WTC11 (cell line): ENCODE measurements at regions not wholly inside any gene's neighbourhood (a gene's known extent, or its start where the extent isn't known, plus 50 kb on each side); places are given as distances from the start of the nearest gene placed in this dataset.

Experiments used
- CBFB ChIP-seq: sonication (generic); formaldehyde crosslinking; IDR thresholded peaks from 2 replicates; pipeline ENCODE4 v1.8.1; 2022; ENCODE audit warnings: mild to moderate bottlenecking, low read depth, missing genetic modification reagents
- EMX1 ChIP-seq: fragments of 250-450 bp; sonication (Bioruptor Pico); IDR thresholded peaks from 2 replicates; pipeline ENCODE4 v1.8.0; 2021; ENCODE audit warnings: mild to moderate bottlenecking
- ESRRA ChIP-seq: sonication (generic); formaldehyde crosslinking; IDR thresholded peaks from 2 replicates; pipeline ENCODE4 v1.8.1; 2022; ENCODE audit warnings: mild to moderate bottlenecking, missing genetic modification reagents, borderline replicate concordance
- NFE2L1 ChIP-seq: sonication (generic); formaldehyde crosslinking; IDR thresholded peaks from 2 replicates; pipeline ENCODE4 v1.8.1; 2023; ENCODE audit warnings: missing genetic modification reagents
- NFYB ChIP-seq: sonication (generic); formaldehyde crosslinking; conservative IDR thresholded peaks from 2 replicates; pipeline ENCODE4 v1.8.0; 2022; ENCODE audit warnings: low read depth, missing genetic modification reagents
- NR2C2 ChIP-seq: sonication (generic); formaldehyde crosslinking; IDR thresholded peaks from 2 replicates; pipeline ENCODE4 v1.8.0; 2022; ENCODE audit warnings: mild to moderate bottlenecking, missing genetic modification reagents
- TF ChIP-seq, protein P1 (sequence below): fragments of 200-600 bp; IDR thresholded peaks from 2 replicates; pipeline ENCODE4 v1.8.0; 2022; ENCODE audit warnings: antibody characterized with exemption
- TF ChIP-seq, protein P2 (sequence below): sonication (generic); formaldehyde crosslinking; conservative IDR thresholded peaks from 2 replicates; pipeline ENCODE4 v1.8.1; 2022; ENCODE audit warnings: mild to moderate bottlenecking, missing genetic modification reagents
- TF ChIP-seq, protein P3 (sequence below): sonication (generic); formaldehyde crosslinking; IDR thresholded peaks from 2 replicates; pipeline ENCODE4 v1.8.0; 2022; ENCODE audit warnings: mild to moderate bottlenecking, missing genetic modification reagents
- TF ChIP-seq, protein P4 (sequence below): fragments of 250-450 bp; sonication (Bioruptor Pico); IDR thresholded peaks from 2 replicates; pipeline ENCODE4 v1.9.0; 2021; ENCODE audit warnings: mild to moderate bottlenecking, borderline replicate concordance
- TF ChIP-seq, protein P5 (sequence below): sonication (generic); formaldehyde crosslinking; IDR thresholded peaks from 2 replicates; pipeline ENCODE4 v1.8.1; 2022; ENCODE audit warnings: low read depth, missing genetic modification reagents, borderline replicate concordance

DNA sequence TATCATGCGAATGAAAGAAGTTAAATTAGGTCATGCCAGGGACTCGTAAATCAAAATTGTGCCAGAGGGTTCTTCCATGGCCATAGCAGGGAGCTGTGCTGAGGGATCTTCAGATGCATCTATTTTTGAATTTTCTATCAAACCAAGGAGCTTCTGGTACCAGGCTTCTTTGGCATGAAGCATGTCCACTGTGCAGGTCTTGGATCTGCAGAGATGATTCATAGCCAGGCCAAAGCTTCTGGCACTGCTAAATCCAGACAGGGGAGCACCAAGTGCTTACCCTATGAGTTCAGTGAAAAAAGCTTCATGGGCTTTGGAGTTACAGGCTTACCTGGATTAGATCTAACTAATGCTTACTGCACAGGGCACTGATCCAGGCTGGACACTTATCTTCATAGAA lies 154.2 kb upstream of the DAB1 start:
- TF ChIP-seq, protein P1, sequence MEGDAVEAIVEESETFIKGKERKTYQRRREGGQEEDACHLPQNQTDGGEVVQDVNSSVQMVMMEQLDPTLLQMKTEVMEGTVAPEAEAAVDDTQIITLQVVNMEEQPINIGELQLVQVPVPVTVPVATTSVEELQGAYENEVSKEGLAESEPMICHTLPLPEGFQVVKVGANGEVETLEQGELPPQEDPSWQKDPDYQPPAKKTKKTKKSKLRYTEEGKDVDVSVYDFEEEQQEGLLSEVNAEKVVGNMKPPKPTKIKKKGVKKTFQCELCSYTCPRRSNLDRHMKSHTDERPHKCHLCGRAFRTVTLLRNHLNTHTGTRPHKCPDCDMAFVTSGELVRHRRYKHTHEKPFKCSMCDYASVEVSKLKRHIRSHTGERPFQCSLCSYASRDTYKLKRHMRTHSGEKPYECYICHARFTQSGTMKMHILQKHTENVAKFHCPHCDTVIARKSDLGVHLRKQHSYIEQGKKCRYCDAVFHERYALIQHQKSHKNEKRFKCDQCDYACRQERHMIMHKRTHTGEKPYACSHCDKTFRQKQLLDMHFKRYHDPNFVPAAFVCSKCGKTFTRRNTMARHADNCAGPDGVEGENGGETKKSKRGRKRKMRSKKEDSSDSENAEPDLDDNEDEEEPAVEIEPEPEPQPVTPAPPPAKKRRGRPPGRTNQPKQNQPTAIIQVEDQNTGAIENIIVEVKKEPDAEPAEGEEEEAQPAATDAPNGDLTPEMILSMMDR = no peak
- TF ChIP-seq EMX1 (CRISPR knock-in tag) (no peak), ESRRA (CRISPR knock-in tag) (no peak), NR2C2 (CRISPR knock-in tag) (no peak), NFE2L1 (CRISPR knock-in tag) (no peak), NFYB (no peak), CBFB (CRISPR knock-in tag) (no peak)
- TF ChIP-seq, protein P2, sequence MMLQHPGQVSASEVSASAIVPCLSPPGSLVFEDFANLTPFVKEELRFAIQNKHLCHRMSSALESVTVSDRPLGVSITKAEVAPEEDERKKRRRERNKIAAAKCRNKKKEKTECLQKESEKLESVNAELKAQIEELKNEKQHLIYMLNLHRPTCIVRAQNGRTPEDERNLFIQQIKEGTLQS (CRISPR knock-in tag) = no peak
- TF ChIP-seq, protein P3, sequence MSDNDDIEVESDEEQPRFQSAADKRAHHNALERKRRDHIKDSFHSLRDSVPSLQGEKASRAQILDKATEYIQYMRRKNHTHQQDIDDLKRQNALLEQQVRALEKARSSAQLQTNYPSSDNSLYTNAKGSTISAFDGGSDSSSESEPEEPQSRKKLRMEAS = no peak
- TF ChIP-seq, protein P4, sequence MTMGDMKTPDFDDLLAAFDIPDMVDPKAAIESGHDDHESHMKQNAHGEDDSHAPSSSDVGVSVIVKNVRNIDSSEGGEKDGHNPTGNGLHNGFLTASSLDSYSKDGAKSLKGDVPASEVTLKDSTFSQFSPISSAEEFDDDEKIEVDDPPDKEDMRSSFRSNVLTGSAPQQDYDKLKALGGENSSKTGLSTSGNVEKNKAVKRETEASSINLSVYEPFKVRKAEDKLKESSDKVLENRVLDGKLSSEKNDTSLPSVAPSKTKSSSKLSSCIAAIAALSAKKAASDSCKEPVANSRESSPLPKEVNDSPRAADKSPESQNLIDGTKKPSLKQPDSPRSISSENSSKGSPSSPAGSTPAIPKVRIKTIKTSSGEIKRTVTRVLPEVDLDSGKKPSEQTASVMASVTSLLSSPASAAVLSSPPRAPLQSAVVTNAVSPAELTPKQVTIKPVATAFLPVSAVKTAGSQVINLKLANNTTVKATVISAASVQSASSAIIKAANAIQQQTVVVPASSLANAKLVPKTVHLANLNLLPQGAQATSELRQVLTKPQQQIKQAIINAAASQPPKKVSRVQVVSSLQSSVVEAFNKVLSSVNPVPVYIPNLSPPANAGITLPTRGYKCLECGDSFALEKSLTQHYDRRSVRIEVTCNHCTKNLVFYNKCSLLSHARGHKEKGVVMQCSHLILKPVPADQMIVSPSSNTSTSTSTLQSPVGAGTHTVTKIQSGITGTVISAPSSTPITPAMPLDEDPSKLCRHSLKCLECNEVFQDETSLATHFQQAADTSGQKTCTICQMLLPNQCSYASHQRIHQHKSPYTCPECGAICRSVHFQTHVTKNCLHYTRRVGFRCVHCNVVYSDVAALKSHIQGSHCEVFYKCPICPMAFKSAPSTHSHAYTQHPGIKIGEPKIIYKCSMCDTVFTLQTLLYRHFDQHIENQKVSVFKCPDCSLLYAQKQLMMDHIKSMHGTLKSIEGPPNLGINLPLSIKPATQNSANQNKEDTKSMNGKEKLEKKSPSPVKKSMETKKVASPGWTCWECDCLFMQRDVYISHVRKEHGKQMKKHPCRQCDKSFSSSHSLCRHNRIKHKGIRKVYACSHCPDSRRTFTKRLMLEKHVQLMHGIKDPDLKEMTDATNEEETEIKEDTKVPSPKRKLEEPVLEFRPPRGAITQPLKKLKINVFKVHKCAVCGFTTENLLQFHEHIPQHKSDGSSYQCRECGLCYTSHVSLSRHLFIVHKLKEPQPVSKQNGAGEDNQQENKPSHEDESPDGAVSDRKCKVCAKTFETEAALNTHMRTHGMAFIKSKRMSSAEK = no peak
- TF ChIP-seq, protein P5, sequence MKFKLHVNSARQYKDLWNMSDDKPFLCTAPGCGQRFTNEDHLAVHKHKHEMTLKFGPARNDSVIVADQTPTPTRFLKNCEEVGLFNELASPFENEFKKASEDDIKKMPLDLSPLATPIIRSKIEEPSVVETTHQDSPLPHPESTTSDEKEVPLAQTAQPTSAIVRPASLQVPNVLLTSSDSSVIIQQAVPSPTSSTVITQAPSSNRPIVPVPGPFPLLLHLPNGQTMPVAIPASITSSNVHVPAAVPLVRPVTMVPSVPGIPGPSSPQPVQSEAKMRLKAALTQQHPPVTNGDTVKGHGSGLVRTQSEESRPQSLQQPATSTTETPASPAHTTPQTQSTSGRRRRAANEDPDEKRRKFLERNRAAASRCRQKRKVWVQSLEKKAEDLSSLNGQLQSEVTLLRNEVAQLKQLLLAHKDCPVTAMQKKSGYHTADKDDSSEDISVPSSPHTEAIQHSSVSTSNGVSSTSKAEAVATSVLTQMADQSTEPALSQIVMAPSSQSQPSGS = no peak
